Parathyroid adenoma (tissue), 2 donors: ENCODE measurements at regions not wholly inside any gene's neighbourhood (a gene's known extent, or its start where the extent isn't known, plus 50 kb on each side); places are given as distances from the start of the nearest gene placed in this dataset.

Experiments used
- H2AFZ ChIP-seq: fragments of 300-600 bp; sonication (generic); one replicate; pipeline ENCODE4 v1.7.0; 2017; ENCODE audit warnings: antibody characterized with exemption, mild to moderate bottlenecking
- H3K27ac ChIP-seq: fragments of 300-600 bp; sonication (generic); one replicate; pipeline ENCODE4 v1.7.0; 2017
- H3K27me3 ChIP-seq: fragments of 300-600 bp; sonication (generic); one replicate; pipeline ENCODE4 v1.7.0; 2017; ENCODE audit warnings: low read length; ENCODE audit not compliant: control insufficient read depth, insufficient read depth
- H3K36me3 ChIP-seq: fragments of 300-600 bp; sonication (generic); one replicate; pipeline ENCODE4 v1.7.0; 2017; ENCODE audit warnings: low read length; ENCODE audit not compliant: control insufficient read depth, insufficient read depth
- H3K4me1 ChIP-seq: fragments of 300-600 bp; sonication (generic); one replicate; pipeline ENCODE4 v1.7.0; 2017; ENCODE audit warnings: control low read depth
- H3K4me2 ChIP-seq: fragments of 300-600 bp; sonication (generic); one replicate; pipeline ENCODE4 v1.7.0; 2017; ENCODE audit warnings: low read length
- H3K4me3 ChIP-seq: fragments of 300-600 bp; sonication (generic); one replicate; pipeline ENCODE4 v1.7.0; 2017; ENCODE audit warnings: low read depth, low read length
- H3K79me2 ChIP-seq: fragments of 300-600 bp; sonication (generic); one replicate; pipeline ENCODE4 v1.7.0; 2017; ENCODE audit warnings: control low read depth
- H3K9ac ChIP-seq: fragments of 300-600 bp; sonication (generic); one replicate; pipeline ENCODE4 v1.7.0; 2017; ENCODE audit warnings: mild to moderate bottlenecking
- H3K9me3 ChIP-seq: fragments of 300-600 bp; sonication (generic); one replicate; pipeline ENCODE4 v1.7.0; 2017; ENCODE audit warnings: low read length; ENCODE audit not compliant: control insufficient read depth
- CTCF ChIP-seq: fragments of 300-600 bp; sonication (generic); IDR thresholded peaks from one replicate; pipeline ENCODE4 v1.7.0; 2017; ENCODE audit warnings: antibody characterized with exemption, mild to moderate bottlenecking
- donor health status: primary hyperparathyroidism.

GRCh38 chr18:28823506-28824182 lies 646.7 kb upstream of the CDH2 start:
- no peaks in the 10 kb centered on the region for H3K4me1 ChIP-seq
- no peaks in the 10 kb centered on the region for H3K79me2 ChIP-seq
- no peak overlapping the region for H3K9ac ChIP-seq
- H3K4me2 ChIP-seq = no peak overlapping the region
- H2AFZ ChIP-seq = no peak overlapping the region
- no peaks in the 10 kb centered on the region for H3K9me3 ChIP-seq
- no peaks in the 10 kb centered on the region for H3K27me3 ChIP-seq
- H3K36me3 ChIP-seq = no peaks in the 10 kb centered on the region
- no peak overlapping the region for H3K27ac ChIP-seq
- no peak overlapping the region for H3K4me3 ChIP-seq
- TF ChIP-seq CTCF = no peak

GRCh38 chr18:28820353-28820752 lies 643.4 kb upstream of the CDH2 start:
- H3K9me3 ChIP-seq = no peaks in the 10 kb centered on the region
- H3K9ac ChIP-seq = no peak overlapping the region
- H2AFZ ChIP-seq = no peak overlapping the region
- no peak overlapping the region for H3K4me2 ChIP-seq
- no peak overlapping the region for H3K4me3 ChIP-seq
- no peaks in the 10 kb centered on the region for H3K4me1 ChIP-seq
- no peaks in the 10 kb centered on the region for H3K27me3 ChIP-seq
- TF ChIP-seq CTCF = no peak
- no peak overlapping the region for H3K27ac ChIP-seq
- H3K79me2 ChIP-seq = no peaks in the 10 kb centered on the region
- no peaks in the 10 kb centered on the region for H3K36me3 ChIP-seq

- Histone ChIP-seq H3K27me3 (no peaks in the 10 kb centered on the region), H3K9ac (no peak overlapping the region), H3K9me3 (no peaks in the 10 kb centered on the region), H3K27ac (no peak overlapping the region), H3K79me2 (no peaks in the 10 kb centered on the region), H2AFZ (no peak overlapping the region), H3K36me3 (no peaks in the 10 kb centered on the region), H3K4me2 (no peak overlapping the region), H3K4me3 (no peak overlapping the region), H3K4me1 (no peaks in the 10 kb centered on the region)
- no peak for TF ChIP-seq CTCF
Observed at GRCh38 chr18:28816155-28816554, 639.2 kb upstream of the CDH2 start.

GRCh38 chr18:28814365-28814764 lies 637.4 kb upstream of the CDH2 start:
- Histone ChIP-seq H3K27me3 (no peaks in the 10 kb centered on the region), H3K36me3 (no peaks in the 10 kb centered on the region), H3K9ac (no peak overlapping the region), H3K4me1 (no peaks in the 10 kb centered on the region), H3K27ac (no peak overlapping the region), H3K9me3 (no peaks in the 10 kb centered on the region), H2AFZ (no peak overlapping the region), H3K79me2 (no peaks in the 10 kb centered on the region), H3K4me3 (no peak overlapping the region), H3K4me2 (no peak overlapping the region)
- no peak for TF ChIP-seq CTCF

GRCh38 chr18:28808373-28808772 lies 631.4 kb upstream of the CDH2 start:
- TF ChIP-seq CTCF = no peak
- Histone ChIP-seq H3K9ac (no peak overlapping the region), H3K79me2 (no peaks in the 10 kb centered on the region), H2AFZ (no peak overlapping the region), H3K4me3 (no peak overlapping the region), H3K27ac (no peak overlapping the region), H3K4me2 (no peak overlapping the region), H3K4me1 (no peaks in the 10 kb centered on the region), H3K9me3 (no peaks in the 10 kb centered on the region), H3K36me3 (no peaks in the 10 kb centered on the region), H3K27me3 (no peaks in the 10 kb centered on the region)
